ENCODE measurements at regions not wholly inside any gene's neighbourhood (a gene's known extent, or its start where the extent isn't known, plus 50 kb on each side); places are given as distances from the start of the nearest gene placed in this dataset.
"Not testable (repeated sequence)": the region's sequence is repeated elsewhere in the genome, so short reads cannot be mapped to it uniquely, and the experiment has no call there.

DNA sequence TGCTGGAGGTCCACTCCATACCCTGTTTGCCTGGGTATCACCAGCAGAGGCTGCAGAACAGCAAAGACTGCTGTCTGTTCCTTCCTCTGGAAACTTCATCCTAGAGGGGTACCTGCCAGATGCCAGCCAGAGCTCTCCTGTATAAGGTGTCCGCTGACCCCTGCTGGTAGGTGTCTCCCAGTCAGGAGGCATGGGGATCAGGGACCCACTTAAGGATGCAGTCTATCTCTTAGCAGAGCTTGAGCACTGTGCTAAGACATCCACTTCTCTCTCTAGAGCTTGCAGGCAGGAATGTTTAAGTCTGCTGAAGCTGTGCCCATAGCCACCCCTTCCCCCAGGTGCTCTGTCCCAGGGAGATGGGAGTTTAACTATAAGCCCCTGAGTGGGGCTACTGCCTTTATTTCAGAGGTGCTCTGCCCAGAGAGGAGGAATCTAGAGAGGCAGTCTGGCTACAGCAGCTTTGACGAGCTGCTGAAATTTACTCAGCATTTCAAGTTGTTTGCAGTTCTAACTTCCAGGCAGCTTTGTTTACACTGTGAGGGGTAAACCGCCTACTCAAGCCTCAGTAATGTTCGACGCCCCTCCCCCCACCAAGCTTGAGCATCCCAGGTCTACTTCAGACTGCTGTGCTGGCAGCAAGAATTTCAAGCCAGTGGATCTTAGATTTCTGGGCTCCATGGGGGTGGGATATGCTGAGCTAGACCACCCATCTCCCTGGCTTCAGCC is 74.5 kb upstream of the GORAB start:
- DNase-seq (ENCODE audit: low read depth, low spot score): not testable (repeated sequence)

DNA sequence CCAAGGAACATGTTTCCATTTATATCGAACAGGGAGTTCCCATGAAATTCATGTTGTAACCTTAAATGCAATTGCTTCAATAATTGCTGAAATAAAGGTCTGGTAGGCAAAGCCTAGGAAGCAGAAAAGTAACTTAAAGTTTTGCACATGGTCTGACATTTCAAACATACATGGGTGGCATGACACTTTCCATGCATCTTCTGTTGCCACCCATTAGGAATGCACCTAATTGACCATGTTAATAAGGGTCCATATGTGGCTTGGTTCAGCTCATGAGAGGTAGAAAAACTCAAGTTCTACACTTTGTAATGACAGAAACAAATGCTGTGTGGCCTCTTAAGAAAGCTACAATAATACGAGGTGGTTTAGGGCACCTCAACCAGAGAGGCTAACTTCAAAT is 72.0 kb upstream of the GORAB start:
- DNase-seq (ENCODE audit: low read depth, low spot score): no peak

DNA sequence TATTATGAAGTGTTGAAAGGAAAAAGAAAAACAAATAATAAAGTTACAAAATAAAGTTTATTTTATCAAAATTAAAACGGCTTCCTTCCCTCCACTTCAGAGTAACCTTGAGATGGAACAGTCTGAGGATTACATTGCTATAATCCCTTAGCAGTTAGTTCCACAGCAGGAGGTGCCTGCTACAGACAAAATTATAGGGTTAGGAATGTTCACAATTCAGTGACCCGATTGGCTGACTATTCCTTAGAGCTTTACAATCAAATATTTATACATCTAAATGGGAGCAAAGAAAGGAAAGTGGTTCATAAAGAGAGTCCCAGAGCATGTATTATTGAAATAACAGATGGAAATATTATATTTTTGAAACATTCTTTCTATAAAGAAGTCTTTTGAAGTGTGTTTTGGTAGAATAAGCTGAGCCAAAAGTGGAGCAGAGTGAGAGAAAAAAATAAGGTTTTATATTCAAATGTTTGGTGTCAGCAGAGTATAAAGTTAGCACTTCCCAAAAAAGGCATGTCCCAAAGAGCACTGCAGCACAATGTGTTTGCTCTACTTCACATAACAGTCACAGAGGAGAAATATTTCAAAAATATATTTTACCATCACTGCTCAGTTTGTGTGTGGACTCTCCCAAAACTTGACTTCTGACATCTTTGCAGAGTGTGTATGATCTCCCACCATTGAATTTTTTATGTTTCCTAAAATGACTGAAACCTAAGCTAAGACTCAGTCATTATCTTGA is 71.4 kb upstream of the GORAB start:
- DNase-seq (ENCODE audit: low read depth, low spot score): no peak

DNA sequence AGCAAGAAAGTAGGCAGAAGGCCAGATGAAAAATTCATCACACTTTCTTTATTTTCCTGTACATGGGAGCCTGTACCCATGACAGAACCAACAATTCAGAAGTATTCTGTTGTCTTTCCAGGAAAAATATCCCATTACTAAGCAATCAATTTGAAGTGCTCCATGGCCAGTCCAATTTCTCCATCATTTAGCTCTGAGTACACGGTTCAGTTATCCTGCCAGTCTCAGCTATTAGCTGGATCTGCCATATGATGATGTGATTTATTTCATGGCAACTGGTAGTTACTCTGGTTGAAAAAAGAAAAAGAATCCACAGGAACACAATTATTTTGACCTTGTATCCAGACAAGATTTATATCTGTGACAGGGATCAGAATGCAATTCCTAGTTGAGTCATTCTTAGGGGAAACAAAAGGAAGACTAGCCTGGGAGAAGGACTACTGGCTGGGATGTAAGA is 70.6 kb upstream of the GORAB start:
- peak; percentile 17 for DNase-seq (ENCODE audit: low read depth, low spot score)

DNA sequence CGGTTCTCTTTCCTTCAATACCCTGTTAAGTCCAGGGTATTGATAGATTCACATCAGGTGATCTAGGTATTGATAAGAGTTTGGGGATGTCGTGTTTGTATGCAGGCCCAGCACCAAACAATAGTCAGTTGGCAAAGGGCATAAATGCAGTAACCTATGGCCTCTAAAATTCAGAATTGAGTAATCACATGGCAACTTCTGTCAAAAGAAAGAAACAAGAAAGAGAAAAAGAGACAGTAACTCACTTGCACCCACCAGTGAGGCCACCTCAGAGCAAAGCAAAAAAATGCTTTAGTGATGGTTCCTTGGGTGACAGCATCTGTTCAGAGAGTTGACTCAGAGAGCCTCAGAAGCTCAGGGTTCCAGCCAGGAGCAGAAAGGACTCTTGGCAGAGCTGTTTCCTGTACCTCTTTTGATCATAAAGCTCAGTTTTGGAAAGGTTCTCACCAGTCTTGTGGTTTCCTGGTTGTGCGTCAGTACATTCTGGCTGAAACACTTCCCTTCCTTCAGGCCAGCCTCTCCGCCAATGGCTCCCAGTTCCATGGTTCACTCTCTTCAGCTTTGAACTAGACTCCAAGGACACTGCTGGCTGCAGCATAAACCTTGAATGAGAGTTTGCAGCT is 70.1 kb upstream of the GORAB start:
- peak; percentile 55 for DNase-seq (ENCODE audit: low read depth, low spot score)

DNA sequence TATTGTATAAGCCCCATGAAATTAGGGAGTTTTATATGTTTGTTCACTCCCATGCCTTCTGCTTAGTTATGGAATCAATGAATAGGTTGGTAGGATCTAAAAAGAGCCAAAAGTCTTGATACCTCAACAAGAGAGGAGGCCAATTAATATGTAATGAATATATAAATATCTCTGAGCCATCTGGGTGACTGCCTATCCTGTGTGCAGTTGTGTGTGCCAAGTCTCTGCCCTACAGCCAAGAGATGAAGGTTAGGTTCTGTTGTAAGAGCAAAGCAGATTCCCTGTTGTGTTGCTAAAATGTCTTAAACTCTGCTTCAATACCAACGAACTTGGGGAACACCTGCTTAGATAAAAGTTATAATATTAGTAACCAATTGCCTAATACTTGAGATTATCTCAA is 61.8 kb upstream of the GORAB start:
- no peak for DNase-seq (ENCODE audit: low read depth, low spot score)

DNA sequence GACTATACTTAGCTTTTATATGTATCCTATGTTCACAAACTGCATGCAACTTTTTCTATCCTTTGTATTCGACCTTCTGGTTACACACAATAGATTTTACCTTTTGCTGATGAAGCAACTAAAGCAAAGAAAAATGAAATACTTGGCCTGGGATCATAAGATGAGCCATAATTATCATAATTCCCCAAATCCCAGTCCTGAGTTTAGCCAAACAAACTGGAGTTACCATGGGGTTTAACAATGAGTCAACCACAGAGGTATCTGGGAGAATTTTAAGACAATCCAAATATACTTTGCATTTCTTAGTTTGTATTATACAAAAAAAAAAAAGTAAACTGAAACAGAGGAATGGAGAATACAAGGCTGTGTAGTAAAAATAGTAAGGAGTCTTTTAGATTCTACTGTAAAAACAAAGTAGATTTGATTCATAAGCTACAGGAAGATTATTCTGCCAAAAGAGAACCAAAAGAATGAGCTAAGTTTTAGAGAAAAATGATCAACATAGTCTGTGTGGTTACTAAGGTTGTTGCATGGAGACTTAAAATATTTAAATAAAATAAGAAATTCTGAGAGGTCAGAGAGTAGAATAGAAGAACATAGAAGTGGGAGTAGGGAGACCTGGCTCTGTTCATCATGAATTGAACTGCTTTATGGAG is 60.4 kb upstream of the GORAB start:
- DNase-seq (ENCODE audit: low read depth, low spot score): no peak

DNA sequence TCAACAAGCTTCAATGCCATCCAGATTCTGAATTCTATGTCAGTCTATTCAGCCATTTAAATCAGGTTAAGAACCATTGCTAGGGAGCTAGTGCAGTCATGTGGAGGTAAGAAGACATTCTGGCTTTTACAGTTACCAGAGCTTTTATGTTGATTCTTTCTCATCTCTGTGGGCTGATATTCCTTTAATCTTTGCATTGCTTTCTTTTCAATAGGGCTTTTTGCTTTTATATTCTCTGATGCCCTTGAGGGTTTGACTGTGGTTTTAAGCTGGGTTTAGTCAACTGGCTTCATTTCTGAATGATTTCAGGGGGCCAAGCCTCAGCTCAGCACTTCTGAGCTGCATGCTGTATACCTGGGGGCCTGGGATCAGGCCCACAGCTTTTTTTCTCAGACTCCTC is 51.0 kb upstream of the GORAB start:
- DNase-seq (ENCODE audit: low read depth, low spot score): peak; percentile 26

Measured in astrocyte of the hippocampus (primary cell).